ENCODE measurements at regions not wholly inside any gene's neighbourhood (a gene's known extent, or its start where the extent isn't known, plus 50 kb on each side); places are given as distances from the start of the nearest gene placed in this dataset.
A peak's percentile ranks its signal among the peaks of the same experiment; 100 is the strongest.

GRCh38 chr1:115428256-115428655 lies 90.2 kb upstream of the NGF start (continued):
- no peak for TF ChIP-seq REST (IDR thresholded peaks at IDR 0.05; ENCODE audit: low read depth, low read length)
- TF ChIP-seq, protein P1, sequence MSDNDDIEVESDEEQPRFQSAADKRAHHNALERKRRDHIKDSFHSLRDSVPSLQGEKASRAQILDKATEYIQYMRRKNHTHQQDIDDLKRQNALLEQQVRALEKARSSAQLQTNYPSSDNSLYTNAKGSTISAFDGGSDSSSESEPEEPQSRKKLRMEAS (IDR thresholded peaks at IDR 0.05; ENCODE audit: low read depth) = no peak

GRCh38 chr1:115426956-115427355 lies 88.9 kb upstream of the NGF start:
- Histone ChIP-seq H3K4me3 (ENCODE audit: low read depth in 2 of 2, low read length in 1 of 2) (no peak overlapping the region), H3K9me3 (no peaks in the 10 kb centered on the region), H4K20me1 (ENCODE audit: insufficient read depth) (no peaks in the 10 kb centered on the region), H3K36me3 (replicated peaks in 1 of 2; ENCODE audit: control insufficient read depth in 1 of 2, insufficient read depth in 2 of 2, low read length in 1 of 2) (no peaks in the 10 kb centered on the region), H3F3A (replicated peaks; ENCODE audit: insufficient read depth) (peaks cover 19% of the 10 kb centered on the region), H3K9ac (no peak overlapping the region), H3K4me1 (ENCODE audit: control insufficient read depth in 1 of 2, insufficient read depth in 2 of 2, low read depth in 1 of 2, low read length in 1 of 2) (peaks cover 0 to 23% of the 10 kb centered on the region in 2 experiments; a peak in 3 of 4 replicates), H3K27me3 (ENCODE audit: insufficient read depth) (no peaks in the 10 kb centered on the region), H3K9me2 (no peaks in the 10 kb centered on the region), H3K27ac (ENCODE audit: low read depth in 2 of 2, low read length in 1 of 2) (peak overlapping the region in 1 of 2 experiments; percentile 60; a peak in 2 of 4 replicates), H3K4me2 (no peak overlapping the region), H3K79me2 (ENCODE audit: insufficient read depth) (no peaks in the 10 kb centered on the region), H2AFZ (ENCODE audit: low read depth) (no peak overlapping the region; the same call in 1 of the 2 replicates)
- WGBS (ENCODE audit: low lambda C conversion rate) = 97% methylated on average over 5 of the region's 5 CpGs
- ChIA-PET CTCF (interaction anchor here (1.0 kb wide), 2 partner anchors 18 to 285 kb away, joined by 3 read pairs; no protein-coding TSS in a partner anchor), POLR2A (interaction anchor here (0.6 kb wide), 1 partner anchor 13 kb away, joined by 3 read pairs; no protein-coding TSS in a partner anchor)
- TF ChIP-seq CTCF (IDR thresholded peaks at IDR 0.05) (no peak), JUND (IDR thresholded peaks at IDR 0.05) (no peak), POLR2AphosphoS5 (IDR thresholded peaks at IDR 0.05; ENCODE audit: low read depth, low read length) (no peak), ELF1 (IDR thresholded peaks at IDR 0.05) (no peak), CHD2 (IDR thresholded peaks at IDR 0.05; ENCODE audit: low read length, partially characterized antibody) (no peak), TCF12 (IDR thresholded peaks at IDR 0.05) (no peak), FOSL2 (IDR thresholded peaks at IDR 0.05; ENCODE audit: borderline replicate concordance, low read depth) (no peak), REST (IDR thresholded peaks at IDR 0.05; ENCODE audit: low read depth, low read length) (no peak), TEAD4 (IDR thresholded peaks at IDR 0.05; ENCODE audit: borderline replicate concordance, insufficient read depth) (no peak), RFX5 (IDR thresholded peaks at IDR 0.05; ENCODE audit: low read length) (no peak), MEF2A (IDR thresholded peaks at IDR 0.05; ENCODE audit: borderline replicate concordance, low read depth) (no peak), FOXM1 (IDR thresholded peaks at IDR 0.05; ENCODE audit: low read depth) (no peak), GATA2 (CRISPR knock-in tag; IDR thresholded peaks at IDR 0.05) (no peak), FOXJ3 (CRISPR knock-in tag; IDR thresholded peaks at IDR 0.05) (no peak), MXI1 (IDR thresholded peaks at IDR 0.05; ENCODE audit: low read depth, low read length) (no peak)
- TF ChIP-seq, protein P2, sequence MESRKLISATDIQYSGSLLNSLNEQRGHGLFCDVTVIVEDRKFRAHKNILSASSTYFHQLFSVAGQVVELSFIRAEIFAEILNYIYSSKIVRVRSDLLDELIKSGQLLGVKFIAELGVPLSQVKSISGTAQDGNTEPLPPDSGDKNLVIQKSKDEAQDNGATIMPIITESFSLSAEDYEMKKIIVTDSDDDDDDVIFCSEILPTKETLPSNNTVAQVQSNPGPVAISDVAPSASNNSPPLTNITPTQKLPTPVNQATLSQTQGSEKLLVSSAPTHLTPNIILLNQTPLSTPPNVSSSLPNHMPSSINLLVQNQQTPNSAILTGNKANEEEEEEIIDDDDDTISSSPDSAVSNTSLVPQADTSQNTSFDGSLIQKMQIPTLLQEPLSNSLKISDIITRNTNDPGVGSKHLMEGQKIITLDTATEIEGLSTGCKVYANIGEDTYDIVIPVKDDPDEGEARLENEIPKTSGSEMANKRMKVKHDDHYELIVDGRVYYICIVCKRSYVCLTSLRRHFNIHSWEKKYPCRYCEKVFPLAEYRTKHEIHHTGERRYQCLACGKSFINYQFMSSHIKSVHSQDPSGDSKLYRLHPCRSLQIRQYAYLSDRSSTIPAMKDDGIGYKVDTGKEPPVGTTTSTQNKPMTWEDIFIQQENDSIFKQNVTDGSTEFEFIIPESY (IDR thresholded peaks at IDR 0.05; ENCODE audit: borderline replicate concordance, low read depth) = no peak
- DNase-seq = no peak
